DMS53 treated with DMSO at 0.1 percent for 48 hours (cell line): ENCODE measurements at regions not wholly inside any gene's neighbourhood (a gene's known extent, or its start where the extent isn't known, plus 50 kb on each side); places are given as distances from the start of the nearest gene placed in this dataset.

Experiments
- DNase-seq: peaks from one replicate; lab custom pipeline; 2025; ENCODE audit not compliant: unreplicated experiment; lab: John Stamatoyannopoulos, UW

- no peak for DNase-seq
Observed at GRCh38 chr11:59302991-59303390, 55.7 kb upstream of the OR5AN1 start.

DNA sequence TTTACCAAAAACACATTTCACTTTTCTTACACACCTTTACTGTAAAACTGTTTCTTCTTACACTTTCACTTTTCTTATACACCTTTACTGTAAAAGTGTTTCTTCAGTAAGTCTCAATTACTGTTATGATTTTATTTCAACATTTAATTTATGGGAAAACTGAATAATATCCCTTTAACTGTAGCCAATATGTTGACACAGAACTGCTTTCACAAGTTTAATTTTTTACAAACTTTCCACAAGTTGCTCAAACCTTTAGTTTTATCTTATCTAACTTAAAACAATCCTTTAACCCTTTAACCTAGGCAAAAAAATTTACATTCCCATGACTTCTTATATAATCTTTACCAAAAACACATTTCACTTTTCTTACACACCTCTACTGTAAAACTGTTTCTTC is 63.3 kb upstream of the OR5AN1 start:
- DNase-seq = no peak

DNA sequence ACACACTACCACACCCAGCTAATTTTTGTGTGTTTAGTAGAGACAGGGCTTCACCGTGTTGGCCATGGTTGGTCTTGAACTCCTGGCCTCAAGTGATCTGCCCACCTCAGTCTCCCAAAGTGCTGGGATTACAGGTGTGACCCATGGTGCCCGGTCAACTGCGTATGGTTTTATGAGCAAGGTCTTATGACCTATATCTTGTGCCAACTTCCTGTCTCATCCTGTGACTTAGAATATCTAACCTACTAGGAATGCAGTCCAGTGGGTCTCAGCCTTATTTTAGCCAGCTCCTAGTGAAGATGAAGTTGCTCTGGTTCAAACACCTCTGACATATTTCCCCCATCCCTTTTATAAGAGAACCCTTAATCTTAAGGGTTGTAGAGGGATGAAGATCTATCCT is 66.1 kb upstream of the OR5AN1 start:
- no peak for DNase-seq

GRCh38 chr11:59291228-59291627 is 67.5 kb upstream of the OR5AN1 start:
- no peak for DNase-seq

- no peak for DNase-seq
Observed at GRCh38 chr11:59289356-59290181, 69.1 kb upstream of the OR5AN1 start.

GRCh38 chr11:59285716-59286260 is 72.9 kb upstream of the OR5AN1 start:
- DNase-seq = no peak

DNA sequence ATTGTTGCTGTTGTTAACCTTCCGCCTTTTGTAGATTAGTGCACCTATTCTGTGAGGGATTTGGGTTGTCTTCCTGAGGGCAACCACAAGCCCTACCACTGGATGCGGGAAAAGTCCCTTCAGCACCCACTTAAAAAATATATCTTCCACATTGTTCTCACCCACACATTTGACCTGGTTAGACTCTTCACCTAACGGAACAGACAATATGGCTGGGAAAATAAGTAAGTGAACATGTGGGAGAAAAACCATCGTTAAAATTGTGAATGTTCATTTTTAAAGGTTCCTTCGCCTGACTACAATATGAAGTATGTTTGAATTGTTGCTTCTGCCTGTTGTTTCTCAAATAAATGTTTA is 72.0 kb upstream of the MPEG1 start:
- DNase-seq = no peak

- peak; percentile 19 for DNase-seq
Observed at GRCh38 chr11:59283825-59284772, 71.4 kb upstream of the MPEG1 start.

DNA sequence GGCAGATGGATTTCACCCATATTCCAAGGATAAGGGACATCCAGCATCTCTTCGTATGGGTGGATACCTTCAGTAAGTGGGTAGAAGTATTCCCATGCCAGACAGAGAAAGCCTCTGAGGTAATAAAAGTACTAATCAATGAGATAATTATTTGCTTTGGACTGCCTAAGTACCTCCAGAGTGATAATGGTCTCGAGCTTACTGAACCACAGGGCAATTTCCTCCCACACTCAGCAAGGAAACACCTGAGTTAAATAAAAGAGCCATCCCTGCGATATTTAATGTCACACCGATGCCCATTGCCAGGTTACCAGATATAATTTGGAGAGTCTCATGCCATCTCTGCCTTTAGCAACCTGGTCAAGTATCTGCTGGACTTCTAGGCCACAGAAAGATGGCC is 70.6 kb upstream of the MPEG1 start:
- no peak for DNase-seq

DNA sequence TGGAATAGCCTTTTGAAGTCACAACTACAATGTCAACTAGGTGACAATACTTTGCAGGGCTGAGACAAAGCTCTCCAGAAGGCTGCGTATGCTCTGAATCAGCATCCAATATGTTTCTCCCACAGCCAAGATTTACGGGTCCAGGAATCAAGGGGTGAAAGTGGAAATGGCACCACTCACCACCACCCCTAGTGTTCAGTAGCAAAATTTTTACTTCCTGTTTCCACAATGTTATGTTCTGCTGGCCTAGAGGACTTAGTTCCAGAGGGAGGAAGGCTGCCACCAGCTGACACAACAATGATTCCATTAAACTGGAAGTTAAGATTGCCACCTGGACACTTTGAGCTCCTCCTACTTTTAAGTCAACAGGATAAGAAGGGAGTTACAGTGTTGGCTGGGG is 68.5 kb upstream of the MPEG1 start:
- DNase-seq = no peak

GRCh38 chr11:59273373-59273841 is 60.7 kb upstream of the MPEG1 start:
- no peak for DNase-seq

DNA sequence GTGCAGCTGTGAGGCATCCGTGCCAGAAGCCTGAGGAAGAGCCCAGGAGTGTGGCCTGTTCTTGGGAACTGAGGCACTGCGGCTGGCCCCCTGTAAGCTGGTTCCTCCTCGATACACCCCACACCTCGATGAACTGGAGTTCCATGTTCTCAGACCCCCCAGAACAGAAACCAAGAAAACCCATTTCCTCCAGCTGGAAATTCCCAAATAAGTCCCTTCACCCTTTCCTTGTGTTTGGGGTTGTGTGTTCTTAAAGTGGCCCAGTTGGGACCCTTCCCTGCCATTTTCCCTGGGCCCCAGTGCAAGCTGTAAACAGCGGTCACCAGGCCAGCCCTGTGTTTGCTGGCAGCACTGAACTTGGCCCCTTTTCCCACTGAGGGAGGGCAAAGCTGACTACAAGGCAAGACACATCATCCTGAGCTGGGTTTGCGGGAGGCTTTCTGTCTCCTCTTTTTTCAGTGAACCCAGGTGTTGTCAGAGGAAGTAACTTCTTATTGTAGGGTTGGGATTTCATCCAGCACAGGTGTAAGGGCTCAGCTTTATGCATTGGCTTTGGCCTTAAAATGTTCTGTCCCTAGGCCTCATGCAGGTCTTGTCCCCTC is 60.1 kb upstream of the MPEG1 start:
- no peak for DNase-seq

DNA sequence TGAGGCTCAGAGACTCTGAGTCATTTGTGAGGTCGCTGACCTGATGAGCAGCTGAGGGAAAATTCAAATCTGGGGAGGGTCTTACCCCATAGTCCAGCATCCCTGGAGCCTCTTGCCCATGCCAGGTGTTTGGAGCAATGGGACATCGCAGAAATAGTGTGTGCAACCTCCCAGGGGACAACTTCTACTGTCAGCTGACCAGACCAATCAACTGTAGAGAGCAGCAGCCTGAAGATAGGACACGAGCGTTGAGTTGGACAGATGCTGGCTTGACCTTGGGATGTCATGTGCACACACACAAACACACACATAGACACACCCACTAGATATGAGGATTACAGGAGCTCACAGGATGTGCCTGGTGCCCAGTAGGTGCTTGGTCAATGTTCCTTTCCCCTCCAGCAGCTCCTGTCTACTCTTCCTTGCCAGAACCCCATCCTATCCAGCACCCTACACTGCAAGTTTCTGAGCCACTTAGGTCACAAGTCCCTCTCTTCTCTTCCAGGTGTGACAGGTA is 59.1 kb upstream of the MPEG1 start:
- DNase-seq = no peak

- no peak for DNase-seq
Observed at GRCh38 chr11:59271247-59271755, 58.6 kb upstream of the MPEG1 start.

DNA sequence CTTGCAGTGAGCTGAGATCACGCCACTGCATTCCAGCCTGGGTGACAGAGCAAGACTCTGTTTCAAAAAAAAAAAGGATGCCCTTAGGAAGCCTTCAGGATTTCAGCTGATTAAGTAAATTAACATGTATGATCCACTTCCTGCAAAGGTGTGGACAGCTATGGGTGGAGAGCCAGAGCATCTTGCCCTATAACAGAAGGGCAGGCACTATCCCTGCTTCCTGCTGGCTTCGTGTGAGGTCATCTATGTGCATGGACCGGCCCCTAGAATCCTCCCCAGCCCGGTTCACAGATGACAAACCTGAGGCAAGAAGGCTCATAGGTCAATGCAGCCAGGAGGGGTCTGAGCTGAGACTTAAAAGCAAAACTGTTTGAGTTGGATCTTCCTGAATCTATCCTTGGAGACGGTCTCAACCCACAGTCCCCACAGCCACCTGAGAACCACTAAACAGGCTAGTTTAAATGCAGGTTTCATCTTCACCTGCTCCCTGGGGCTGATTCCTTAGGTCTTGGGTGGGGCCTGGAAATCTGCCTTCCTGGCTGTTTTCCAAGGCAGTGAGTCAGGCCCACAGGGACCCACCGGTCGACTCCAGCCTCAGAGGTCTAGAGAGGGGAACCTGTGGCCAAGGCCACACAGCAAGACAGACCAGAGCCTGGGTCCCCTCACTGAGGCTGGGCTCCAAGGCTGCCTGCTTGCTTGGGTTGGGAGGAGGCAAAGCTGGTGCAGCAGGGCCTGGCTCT is 55.2 kb upstream of the MPEG1 start:
- DNase-seq = no peak

- DNase-seq = no peak
Observed at GRCh38 chr11:59267196-59267595, 54.5 kb upstream of the MPEG1 start.

- no peak for DNase-seq
Observed at GRCh38 chr11:59266491-59266890, 53.8 kb upstream of the MPEG1 start.

DNA sequence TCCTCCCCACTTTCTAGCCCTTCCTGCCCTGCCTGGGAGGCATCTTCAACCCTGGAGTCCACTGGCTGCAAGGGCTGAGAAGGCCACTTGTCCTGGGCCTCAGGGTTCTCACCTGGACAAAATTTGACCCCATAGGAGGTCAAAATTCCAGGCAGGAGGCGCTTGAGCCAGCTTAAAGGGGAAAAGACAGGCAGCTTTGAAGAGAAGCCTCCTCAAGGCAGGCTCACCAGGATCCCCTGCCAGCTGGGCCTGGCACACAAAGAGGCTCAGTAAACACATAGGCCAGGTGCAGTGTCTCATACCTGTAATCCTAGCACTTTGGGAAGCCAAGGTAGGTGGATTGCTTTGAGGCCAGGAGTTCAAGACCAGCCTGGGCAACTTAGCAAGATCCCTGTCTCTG is 53.0 kb upstream of the MPEG1 start:
- DNase-seq = no peak

GRCh38 chr11:59264736-59265135 is 52.0 kb upstream of the MPEG1 start:
- DNase-seq = no peak

GRCh38 chr11:59263225-59263894 is 50.6 kb upstream of the MPEG1 start:
- DNase-seq = no peak
